K562 (cell line): ENCODE measurements at regions not wholly inside any gene's neighbourhood (a gene's known extent, or its start where the extent isn't known, plus 50 kb on each side); places are given as distances from the start of the nearest gene placed in this dataset.

Source experiments
- ATAC-seq: fragments of 200-7000 bp; cut with Tn5 transposase; 3 replicates; pipeline ENCODE4 v1.9.1; 2020; ENCODE audit warnings: moderate library complexity
- BruUV-seq: library from RNA; stranded (reverse); fragments of 400-500 nt; replicated peaks from 2 replicates; lab custom pipeline; 2021; lab: Mats Ljungman, UMichigan
- CTCF ChIA-PET: fragments of 300-600 bp; formaldehyde crosslinking; extraction: SDS; loops from one replicate; lab custom pipeline; 2021; ENCODE audit warnings: low intra/inter-chr PET ratio; lab: Yijun Ruan, JAX
- POLR2A ChIA-PET: fragments of 300-600, 350-650 bp; sonication (Branson Sonifier 250); formaldehyde crosslinking; extraction: SDS; loops from one replicate; lab custom pipeline; 2021; ENCODE audit warnings: antibody characterized with exemption, inconsistent platforms; lab: Yijun Ruan, JAX
- DNase-seq, 4 experiments: peaks; one replicate each; pipeline versions ENCODE4 v3.0.0 to v3.0.0-alpha.2; 2011 to 2018; ENCODE audit warnings: low spot score in 3 of 4, mixed read lengths in 3 of 4; ENCODE audit errors: extremely low read depth in 1 of 4
- FAIRE-seq: peaks from 2 replicates; lab custom pipeline; 2011; peaks lifted over from hg19 to GRCh38; lab: Jason Lieb, UNC
- H2AFZ ChIP-seq: 2 replicates; pipeline ENCODE4 v1.6.0; 2011; ENCODE audit warnings: low read depth, low read length, control low read depth, inconsistent platforms
- H3K27ac ChIP-seq: fragments of 200-600 bp; 3 replicates; pipeline ENCODE4 v1.8.0; 2011; ENCODE audit warnings: low read depth, mild to moderate bottlenecking, control low read depth, inconsistent platforms, low read length, moderate library complexity, mixed read lengths; ENCODE audit errors: extremely low read depth
- H3K27me3 ChIP-seq, 2 experiments: fragments of 300-600 bp in 1 of 2; 2 replicates in 1 of 2; 3 replicates in 1 of 2; pipeline versions ENCODE4 v1.6.0 to v1.8.0; 2011; ENCODE audit warnings: inconsistent platforms in 2 of 2, low read length in 2 of 2, mild to moderate bottlenecking in 1 of 2, mixed read lengths in 1 of 2, moderate library complexity in 1 of 2; ENCODE audit not compliant: control insufficient read depth in 2 of 2, insufficient read depth in 2 of 2
- H3K36me3 ChIP-seq: fragments of 300-600 bp; 3 replicates; pipeline ENCODE4 v1.8.0; 2011; ENCODE audit warnings: mild to moderate bottlenecking, low read length, inconsistent platforms; ENCODE audit not compliant: control insufficient read depth, insufficient read depth
- H3K4me1 ChIP-seq, 2 experiments: fragments of 200-600 bp in 1 of 2; replicated peaks in 1 of 2; 2 replicates in 1 of 2; 3 replicates in 1 of 2; pipeline versions ENCODE4 v1.5.1 to v1.8.0; 2011; ENCODE audit warnings: inconsistent platforms in 2 of 2, low read length in 2 of 2, mild to moderate bottlenecking in 1 of 2, mixed read lengths in 1 of 2, moderate library complexity in 1 of 2; ENCODE audit not compliant: control insufficient read depth in 2 of 2, insufficient read depth in 2 of 2
- H3K4me2 ChIP-seq: 2 replicates; pipeline ENCODE4 v1.6.1; 2011; ENCODE audit warnings: low read length, control low read depth, inconsistent platforms, mixed read lengths; ENCODE audit not compliant: insufficient read depth
- H3K4me3 ChIP-seq: fragments of 200-600 bp; sonication (generic), shearing (Covaris generic); 2 replicates; pipeline ENCODE4 v1.5.1; 2016; ENCODE audit warnings: control low read depth, inconsistent platforms
- H3K79me2 ChIP-seq: fragments of 200-600 bp; 3 replicates; pipeline ENCODE4 v1.8.0; 2011; ENCODE audit warnings: low read length, inconsistent platforms; ENCODE audit not compliant: control insufficient read depth, insufficient read depth
- H3K9ac ChIP-seq, 2 experiments: 2 replicates each; pipeline versions ENCODE4 v1.6.0 to v1.6.1; 2011; ENCODE audit warnings: low read depth in 2 of 2, low read length in 2 of 2, control low read depth in 1 of 2, inconsistent platforms in 1 of 2, mild to moderate bottlenecking in 1 of 2, mixed read lengths in 1 of 2; ENCODE audit not compliant: insufficient read depth in 1 of 2
- H3K9me1 ChIP-seq: one replicate; pipeline ENCODE4 v1.6.0; 2011; ENCODE audit warnings: inconsistent platforms, mild to moderate bottlenecking, low read length, moderate library complexity; ENCODE audit not compliant: control insufficient read depth, insufficient read depth
- H3K9me3 ChIP-seq: replicated peaks from 2 replicates; pipeline ENCODE4 v1.5.1; 2011; ENCODE audit warnings: low read depth, low read length, inconsistent platforms; ENCODE audit not compliant: control insufficient read depth, insufficient read depth
- H4K20me1 ChIP-seq: replicated peaks from 2 replicates; pipeline ENCODE4 v1.6.1; 2011; ENCODE audit warnings: low read length, inconsistent platforms, mixed read lengths; ENCODE audit not compliant: control insufficient read depth, insufficient read depth
- MYBL2 ChIP-seq, 2 experiments: fragments of 450-650 bp in 1 of 2; sonication (generic) in 1 of 2; formaldehyde crosslinking in 1 of 2; IDR thresholded peaks; 2 replicates each; pipeline versions ENCODE4 v1.6.1 to v1.8.1; 2017 to 2022; ENCODE audit warnings: borderline replicate concordance in 1 of 2, inconsistent platforms in 1 of 2, low read depth in 1 of 2, mild to moderate bottlenecking in 1 of 2, missing genetic modification reagents in 1 of 2, moderate library complexity in 1 of 2
- in situ Hi-C: fragments of 300-500 bp; cut with MboI; formaldehyde crosslinking; loops from 4 replicates; pipeline ENCODE4 v1.15.0; 2018; ENCODE audit warnings: inconsistent platforms, mixed read lengths
- intact Hi-C: fragments of 100-400 bp; cut with micrococcal nuclease; formaldehyde crosslinking; loops from 2 replicates; pipeline ENCODE4 v1.14.2; 2022
- TF ChIP-seq, protein P1 (sequence below), 2 experiments: fragments of 450-650 bp in 1 of 2; sonication (generic) in 1 of 2; formaldehyde crosslinking in 1 of 2; IDR thresholded peaks; 2 replicates each; pipeline versions ENCODE4 v1.7.1 to v1.9.0; 2016 to 2022; ENCODE audit warnings: inconsistent platforms in 1 of 2, mild to moderate bottlenecking in 1 of 2, missing genetic modification reagents in 1 of 2

DNA sequence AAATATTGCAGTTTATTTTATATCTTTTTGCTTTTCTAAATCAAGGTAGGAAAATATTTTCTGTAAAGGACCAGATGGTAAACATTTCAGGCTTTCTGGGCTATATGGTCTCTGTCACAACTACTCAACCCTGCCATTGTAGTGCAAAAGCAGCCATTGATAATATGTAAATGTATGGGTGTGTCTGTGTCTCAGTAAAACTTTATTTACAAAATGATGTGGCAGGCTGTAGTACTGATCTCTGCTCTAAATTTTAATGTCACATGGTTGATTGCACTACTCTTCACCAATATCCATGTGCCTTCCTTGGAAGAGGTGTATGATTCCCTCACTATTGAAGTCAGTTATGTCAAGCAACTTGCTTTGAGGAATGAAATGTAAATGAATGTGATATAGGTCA lies 175.0 kb downstream of the GOLIM4 start:
- Histone ChIP-seq H3K4me1 (no peaks in the 10 kb centered on the region), H3K4me2 (no peak overlapping the region), H3K9me1 (no peaks in the 10 kb centered on the region), H3K4me3 (no peak overlapping the region)
- FAIRE-seq: no peak
- TF ChIP-seq MYBL2 (IDR thresholded peaks at IDR 0.05; ENCODE audit: low read depth) (no peak), MYBL2 (CRISPR knock-in tag; IDR thresholded peaks at IDR 0.05; ENCODE audit: borderline replicate concordance) (no peak)
- TF ChIP-seq, protein P1, sequence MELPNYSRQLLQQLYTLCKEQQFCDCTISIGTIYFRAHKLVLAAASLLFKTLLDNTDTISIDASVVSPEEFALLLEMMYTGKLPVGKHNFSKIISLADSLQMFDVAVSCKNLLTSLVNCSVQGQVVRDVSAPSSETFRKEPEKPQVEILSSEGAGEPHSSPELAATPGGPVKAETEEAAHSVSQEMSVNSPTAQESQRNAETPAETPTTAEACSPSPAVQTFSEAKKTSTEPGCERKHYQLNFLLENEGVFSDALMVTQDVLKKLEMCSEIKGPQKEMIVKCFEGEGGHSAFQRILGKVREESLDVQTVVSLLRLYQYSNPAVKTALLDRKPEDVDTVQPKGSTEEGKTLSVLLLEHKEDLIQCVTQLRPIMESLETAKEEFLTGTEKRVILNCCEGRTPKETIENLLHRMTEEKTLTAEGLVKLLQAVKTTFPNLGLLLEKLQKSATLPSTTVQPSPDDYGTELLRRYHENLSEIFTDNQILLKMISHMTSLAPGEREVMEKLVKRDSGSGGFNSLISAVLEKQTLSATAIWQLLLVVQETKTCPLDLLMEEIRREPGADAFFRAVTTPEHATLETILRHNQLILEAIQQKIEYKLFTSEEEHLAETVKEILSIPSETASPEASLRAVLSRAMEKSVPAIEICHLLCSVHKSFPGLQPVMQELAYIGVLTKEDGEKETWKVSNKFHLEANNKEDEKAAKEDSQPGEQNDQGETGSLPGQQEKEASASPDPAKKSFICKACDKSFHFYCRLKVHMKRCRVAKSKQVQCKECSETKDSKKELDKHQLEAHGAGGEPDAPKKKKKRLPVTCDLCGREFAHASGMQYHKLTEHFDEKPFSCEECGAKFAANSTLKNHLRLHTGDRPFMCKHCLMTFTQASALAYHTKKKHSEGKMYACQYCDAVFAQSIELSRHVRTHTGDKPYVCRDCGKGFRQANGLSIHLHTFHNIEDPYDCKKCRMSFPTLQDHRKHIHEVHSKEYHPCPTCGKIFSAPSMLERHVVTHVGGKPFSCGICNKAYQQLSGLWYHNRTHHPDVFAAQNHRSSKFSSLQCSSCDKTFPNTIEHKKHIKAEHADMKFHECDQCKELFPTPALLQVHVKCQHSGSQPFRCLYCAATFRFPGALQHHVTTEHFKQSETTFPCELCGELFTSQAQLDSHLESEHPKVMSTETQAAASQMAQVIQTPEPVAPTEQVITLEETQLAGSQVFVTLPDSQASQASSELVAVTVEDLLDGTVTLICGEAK (IDR thresholded peaks at IDR 0.05): peak; percentile 81
- TF ChIP-seq, protein P1 (CRISPR knock-in tag; IDR thresholded peaks at IDR 0.05): peak; percentile 67; the same call in 1 of the 2 replicates
- TF ChIP-seq, all 486 proteins: peak for 1
- Histone ChIP-seq H3K9ac (no peak overlapping the region), H3K27ac (no peak overlapping the region), H2AFZ (no peak overlapping the region), H3K36me3 (no peaks in the 10 kb centered on the region), H3K27me3 (no peaks in the 10 kb centered on the region), H3K79me2 (no peaks in the 10 kb centered on the region), H4K20me1 (no peaks in the 10 kb centered on the region), H3K9me3 (no peaks in the 10 kb centered on the region)
- intact Hi-C loops (loop anchor here (10.0 kb wide), 1 partner anchor 924 kb away; no protein-coding TSS in a partner anchor), in situ Hi-C loops (no loop called here)
- ChIA-PET POLR2A (no interaction called here), CTCF (no interaction called here)
- DNase-seq (no peak), ATAC-seq (no peak)
- no TSS peak for BruUV-seq
